CD4-positive, CD25-positive, alpha-beta regulatory T cell (primary cell): ENCODE measurements at regions not wholly inside any gene's neighbourhood (a gene's known extent, or its start where the extent isn't known, plus 50 kb on each side); places are given as distances from the start of the nearest gene placed in this dataset.
"Not testable (repeated sequence)": the region's sequence is repeated elsewhere in the genome, so short reads cannot be mapped to it uniquely, and the experiment has no call there.

Source experiments
- ATAC-seq, 2 donors: fragments of 150-1000 bp; cut with Tn5 transposase; one replicate each; pipeline ENCODE4 v1.10.0; 2021; ENCODE audit warnings: low read depth in 2 of 2, moderate number of reproducible peaks in 2 of 2, moderate library complexity in 1 of 2
- DNase-seq, 3 donors: peaks; one replicate each; pipeline versions ENCODE4 v3.0.0 to v3.0.0-alpha.2; 2012 to 2022; ENCODE audit warnings: mixed read lengths in 1 of 3
- H3K27ac ChIP-seq: one replicate; pipeline ENCODE4 v1.7.0; 2013; ENCODE audit warnings: mild to moderate bottlenecking, low read length; ENCODE audit not compliant: insufficient read depth, poor library complexity, severe bottlenecking
- H3K27me3 ChIP-seq: one replicate; pipeline ENCODE4 v1.7.0; 2013; ENCODE audit warnings: low read length; ENCODE audit not compliant: control insufficient read depth, insufficient read depth
- H3K36me3 ChIP-seq: one replicate; pipeline ENCODE4 v1.7.0; 2013; ENCODE audit warnings: mild to moderate bottlenecking, low read length, moderate library complexity; ENCODE audit not compliant: control insufficient read depth, insufficient read depth
- H3K4me1 ChIP-seq: 2 replicates; pipeline ENCODE4 v1.7.0; 2013; ENCODE audit warnings: mild to moderate bottlenecking, low read length; ENCODE audit not compliant: insufficient read depth, control insufficient read depth, poor library complexity, severe bottlenecking
- H3K4me3 ChIP-seq: one replicate; pipeline ENCODE4 v1.7.0; 2013; ENCODE audit warnings: low read depth, mild to moderate bottlenecking, low read length, moderate library complexity
- H3K9me3 ChIP-seq, 2 experiments: 1 replicate in 1 of 2; 2 replicates in 1 of 2; pipeline ENCODE4 v1.7.0; 2013; ENCODE audit warnings: low read length in 2 of 2, mild to moderate bottlenecking in 1 of 2, moderate library complexity in 1 of 2; ENCODE audit not compliant: control insufficient read depth in 2 of 2
- H3K27ac Mint-ChIP-seq, 3 donors: one replicate each; pipeline ENCODE4 v1.8.0; 2020 to 2022; ENCODE audit warnings: mild to moderate bottlenecking in 3 of 3, mixed read lengths in 3 of 3, moderate library complexity in 2 of 3
- H3K27me3 Mint-ChIP-seq: one replicate; pipeline ENCODE4 v1.8.0; 2022; ENCODE audit warnings: mild to moderate bottlenecking, mixed read lengths
- H3K36me3 Mint-ChIP-seq: one replicate; pipeline ENCODE4 v1.8.0; 2020; ENCODE audit warnings: mixed read lengths
- H3K4me1 Mint-ChIP-seq, 4 donors: one replicate each; pipeline ENCODE4 v1.8.0; 2020 to 2022; ENCODE audit warnings: mixed read lengths in 4 of 4, mild to moderate bottlenecking in 1 of 4
- H3K4me3 Mint-ChIP-seq, 4 donors: one replicate each; pipeline ENCODE4 v1.8.0; 2020 to 2022; ENCODE audit warnings: mild to moderate bottlenecking in 4 of 4, mixed read lengths in 4 of 4, moderate library complexity in 3 of 4
- H3K9me3 Mint-ChIP-seq, 7 donors: one replicate each; pipeline ENCODE4 v1.8.0; 2020 to 2022; ENCODE audit warnings: mixed read lengths in 7 of 7, mild to moderate bottlenecking in 3 of 7, moderate library complexity in 2 of 7

- Mint-ChIP-seq H3K36me3 (no peaks in the 10 kb centered on the region), H3K4me3 (no peak overlapping the region), H3K9me3 (peaks cover 0 to 10% (median 5%) of the 10 kb centered on the region in 7 donors), H3K4me1 (no peaks in the 10 kb centered on the region), H3K27me3 (no peaks in the 10 kb centered on the region), H3K27ac (no peak overlapping the region)
- H3K9me3 ChIP-seq, result peaks cover 4 to 8% of the 10 kb centered on the region in 2 experiments
- ATAC-seq, result no peak
- DNase-seq, result no peak
- no peaks in the 10 kb centered on the region for H3K27me3 ChIP-seq
- H3K4me1 ChIP-seq, result no peaks in the 10 kb centered on the region
- H3K27ac ChIP-seq, result no peak overlapping the region
- H3K4me3 ChIP-seq, result no peak overlapping the region
- no peaks in the 10 kb centered on the region for H3K36me3 ChIP-seq
Observed at GRCh38 chr9:12290166-12290869, 402.9 kb upstream of the TYRP1 start.

GRCh38 chr9:12305211-12305610 is 388.0 kb upstream of the TYRP1 start:
- Mint-ChIP-seq H3K27me3 (no peaks in the 10 kb centered on the region), H3K27ac (no peak overlapping the region), H3K4me1 (no peaks in the 10 kb centered on the region), H3K4me3 (no peak overlapping the region), H3K9me3 (peaks cover 2 to 20% (median 7%) of the 10 kb centered on the region in 7 donors), H3K36me3 (no peaks in the 10 kb centered on the region)
- no peak for DNase-seq
- no peaks in the 10 kb centered on the region for H3K36me3 ChIP-seq
- no peak overlapping the region for H3K4me3 ChIP-seq
- H3K9me3 ChIP-seq, result peaks cover 7 to 8% of the 10 kb centered on the region in 2 experiments
- no peak for ATAC-seq
- no peak overlapping the region for H3K27ac ChIP-seq
- no peaks in the 10 kb centered on the region for H3K27me3 ChIP-seq
- H3K4me1 ChIP-seq, result no peaks in the 10 kb centered on the region

GRCh38 chr9:12314589-12314988 is 378.6 kb upstream of the TYRP1 start:
- Histone ChIP-seq H3K9me3 (peaks cover 9 to 14% of the 10 kb centered on the region in 2 experiments), H3K4me1 (no peaks in the 10 kb centered on the region), H3K36me3 (no peaks in the 10 kb centered on the region), H3K27ac (no peak overlapping the region), H3K4me3 (no peak overlapping the region), H3K27me3 (no peaks in the 10 kb centered on the region)
- ATAC-seq, result no peak
- H3K36me3 Mint-ChIP-seq, result no peaks in the 10 kb centered on the region
- no peak overlapping the region for H3K27ac Mint-ChIP-seq
- H3K27me3 Mint-ChIP-seq, result no peaks in the 10 kb centered on the region
- DNase-seq, result no peak
- peaks cover 0 to 44% (median 9%) of the 10 kb centered on the region in 7 donors for H3K9me3 Mint-ChIP-seq
- no peaks in the 10 kb centered on the region for H3K4me1 Mint-ChIP-seq
- no peak overlapping the region for H3K4me3 Mint-ChIP-seq

GRCh38 chr9:12318732-12319685 is 374.2 kb upstream of the TYRP1 start:
- Mint-ChIP-seq H3K9me3 (peaks cover 0 to 16% (median 7%) of the 10 kb centered on the region in 7 donors), H3K4me1 (no peaks in the 10 kb centered on the region), H3K27ac (no peak overlapping the region), H3K4me3 (no peak overlapping the region), H3K36me3 (no peaks in the 10 kb centered on the region), H3K27me3 (no peaks in the 10 kb centered on the region)
- H3K36me3 ChIP-seq, result no peaks in the 10 kb centered on the region
- H3K27ac ChIP-seq, result no peak overlapping the region
- H3K9me3 ChIP-seq, result peaks cover 6 to 14% of the 10 kb centered on the region in 2 experiments
- H3K4me3 ChIP-seq, result no peak overlapping the region
- no peaks in the 10 kb centered on the region for H3K4me1 ChIP-seq
- DNase-seq, result no peak
- no peaks in the 10 kb centered on the region for H3K27me3 ChIP-seq
- no peak for ATAC-seq

- DNase-seq (no peak), ATAC-seq (no peak)
- Mint-ChIP-seq H3K27ac (no peak overlapping the region), H3K36me3 (no peaks in the 10 kb centered on the region), H3K4me3 (no peak overlapping the region), H3K27me3 (no peaks in the 10 kb centered on the region), H3K4me1 (no peaks in the 10 kb centered on the region), H3K9me3 (peaks cover 0 to 24% (median 2%) of the 10 kb centered on the region in 7 donors)
- no peak overlapping the region for H3K4me3 ChIP-seq
- no peaks in the 10 kb centered on the region for H3K4me1 ChIP-seq
- H3K27me3 ChIP-seq, result no peaks in the 10 kb centered on the region
- H3K36me3 ChIP-seq, result no peaks in the 10 kb centered on the region
- no peak overlapping the region for H3K27ac ChIP-seq
- H3K9me3 ChIP-seq, result peaks cover 0 to 2% of the 10 kb centered on the region in 2 experiments
Observed at GRCh38 chr9:12329623-12329985, 363.6 kb upstream of the TYRP1 start.

- DNase-seq, H3K4me3 Mint-ChIP-seq, H3K36me3 Mint-ChIP-seq, H3K9me3 ChIP-seq, H3K4me1 ChIP-seq, ATAC-seq, H3K27ac ChIP-seq, H3K27me3 Mint-ChIP-seq, H3K36me3 ChIP-seq, H3K27ac Mint-ChIP-seq, H3K4me3 ChIP-seq, H3K27me3 ChIP-seq, H3K4me1 Mint-ChIP-seq: not testable (repeated sequence)
- H3K9me3 Mint-ChIP-seq, result peaks cover 0 to 14% (median 2%) of the 10 kb centered on the region in 7 donors
Observed at GRCh38 chr9:12333966-12334365, 359.2 kb upstream of the TYRP1 start.

- Histone ChIP-seq H3K36me3 (no peaks in the 10 kb centered on the region), H3K4me1 (no peaks in the 10 kb centered on the region), H3K4me3 (no peak overlapping the region), H3K27me3 (no peaks in the 10 kb centered on the region), H3K9me3 (peaks cover 0 to 7% of the 10 kb centered on the region in 2 experiments), H3K27ac (no peak overlapping the region)
- ATAC-seq (no peak), DNase-seq (no peak)
- Mint-ChIP-seq H3K27ac (no peak overlapping the region), H3K27me3 (no peaks in the 10 kb centered on the region), H3K9me3 (peaks cover 4 to 26% (median 13%) of the 10 kb centered on the region in 7 donors), H3K4me3 (no peak overlapping the region), H3K4me1 (peaks cover 0 to 5% (median 0%) of the 10 kb centered on the region in 4 donors), H3K36me3 (no peaks in the 10 kb centered on the region)
Observed at GRCh38 chr9:12350775-12351174, 342.4 kb upstream of the TYRP1 start.
